ENCODE measurements at regions not wholly inside any gene's neighbourhood (a gene's known extent, or its start where the extent isn't known, plus 50 kb on each side); places are given as distances from the start of the nearest gene placed in this dataset.
"Not testable (repeated sequence)": the region's sequence is repeated elsewhere in the genome, so short reads cannot be mapped to it uniquely, and the experiment has no call there.

GRCh38 chr10:89949496-89949895 lies 248.1 kb downstream of the KIF20B start:
- no peak for DNase-seq (ENCODE audit: low read depth)

DNA sequence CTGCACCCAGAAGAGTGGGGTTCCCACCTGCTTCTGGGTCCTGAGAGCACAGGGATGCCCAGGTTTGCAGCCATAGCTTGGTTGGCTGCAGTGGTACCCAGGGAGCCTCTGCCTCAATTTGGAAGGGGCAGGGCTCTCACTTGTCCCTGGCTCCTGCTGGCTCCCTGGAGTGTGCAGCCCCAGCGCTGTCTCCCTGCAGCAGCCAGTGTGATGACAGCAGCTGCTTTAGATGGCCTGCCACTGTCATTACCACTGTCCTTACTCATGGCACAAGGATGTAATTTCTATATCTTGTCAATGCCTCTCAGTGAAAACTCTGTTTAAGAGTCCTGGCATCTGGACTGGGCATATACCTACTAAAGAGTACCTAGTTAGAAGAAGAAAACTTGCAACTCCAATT lies 250.9 kb downstream of the KIF20B start:
- no peak for DNase-seq (ENCODE audit: low read depth)

- no peak for DNase-seq (ENCODE audit: low read depth)
These were observed 251.4 kb downstream of the KIF20B start for GRCh38 chr10:89952751-89953150.

- DNase-seq (ENCODE audit: low read depth) = no peak
These were observed 252.7 kb downstream of the KIF20B start for GRCh38 chr10:89954061-89954460.

- no peak for DNase-seq (ENCODE audit: low read depth)
These were observed 253.6 kb downstream of the KIF20B start for GRCh38 chr10:89954787-89955566.

DNA sequence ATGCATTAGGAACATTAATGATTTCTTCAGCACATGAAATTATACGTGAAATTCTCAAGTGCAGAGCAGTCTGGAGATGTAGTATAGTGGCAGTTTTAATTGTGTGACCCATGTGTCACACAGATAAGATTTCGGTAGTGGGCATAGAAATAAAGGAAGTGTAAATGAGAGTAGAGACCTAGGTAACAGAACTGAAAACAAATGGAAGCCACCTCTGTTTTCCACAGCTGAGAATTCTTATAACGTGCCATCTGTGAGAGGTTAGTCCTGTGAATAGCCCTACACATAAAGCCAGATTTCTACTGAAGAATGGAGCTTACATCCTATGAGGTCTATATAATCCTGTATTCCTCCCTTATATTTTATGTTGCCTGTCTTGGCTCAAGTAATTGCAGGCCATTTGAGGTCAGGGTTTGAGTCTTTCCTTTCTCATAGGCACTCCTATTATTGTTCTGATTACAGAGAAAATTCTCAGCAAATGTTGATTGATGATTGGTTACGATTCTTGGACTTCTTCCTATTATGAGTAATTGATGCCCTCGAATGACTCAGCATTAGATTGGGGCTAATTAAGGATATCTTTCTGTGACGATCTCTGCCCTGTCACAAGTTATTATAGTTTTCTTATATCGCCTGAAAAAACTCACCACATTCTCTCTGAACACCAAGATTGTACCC lies 258.2 kb downstream of the KIF20B start:
- no peak for DNase-seq (ENCODE audit: low read depth)

DNA sequence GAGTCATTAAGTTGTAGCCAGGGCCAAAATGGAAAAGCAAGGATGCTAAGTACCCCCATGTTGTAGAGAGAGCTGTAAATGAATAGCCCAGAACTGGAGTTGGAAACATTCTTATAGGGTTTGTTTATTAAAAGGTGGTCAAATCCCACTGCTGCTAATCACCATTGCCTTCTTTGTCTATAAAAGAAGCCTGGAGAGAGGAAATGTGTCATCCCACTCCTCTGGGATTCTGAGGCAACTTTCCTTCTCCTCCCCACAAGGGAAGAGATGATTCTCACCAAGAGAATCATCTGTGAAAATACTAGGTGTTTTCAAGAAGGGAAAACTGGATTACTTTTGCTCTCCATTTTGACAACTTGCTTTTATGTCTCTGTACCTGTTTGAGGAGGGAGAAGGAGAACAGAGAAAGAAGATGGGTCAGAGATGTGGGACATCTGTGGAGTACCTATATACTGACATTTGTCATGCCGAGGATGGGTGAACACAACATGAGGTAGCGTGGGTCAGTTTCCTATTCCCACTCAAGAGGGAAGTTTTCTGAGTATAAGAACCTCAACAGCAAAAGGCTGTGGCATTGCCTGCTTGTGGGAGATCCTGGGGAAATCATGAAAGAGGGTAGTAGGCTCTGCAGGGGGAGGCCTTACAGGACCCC lies 262.2 kb downstream of the KIF20B start:
- DNase-seq (ENCODE audit: low read depth) = no peak

GRCh38 chr10:89966211-89966610 lies 264.8 kb downstream of the KIF20B start:
- DNase-seq (ENCODE audit: low read depth) = no peak

GRCh38 chr10:89973326-89973725 lies 271.9 kb downstream of the KIF20B start:
- no peak for DNase-seq (ENCODE audit: low read depth)

GRCh38 chr10:89975071-89975470 lies 273.7 kb downstream of the KIF20B start:
- no peak for DNase-seq (ENCODE audit: low read depth)

- DNase-seq (ENCODE audit: low read depth) = no peak
These were observed 274.4 kb downstream of the KIF20B start for GRCh38 chr10:89975771-89976170.

- DNase-seq (ENCODE audit: low read depth) = no peak
These were observed 276.7 kb downstream of the KIF20B start for GRCh38 chr10:89978081-89978480.

DNA sequence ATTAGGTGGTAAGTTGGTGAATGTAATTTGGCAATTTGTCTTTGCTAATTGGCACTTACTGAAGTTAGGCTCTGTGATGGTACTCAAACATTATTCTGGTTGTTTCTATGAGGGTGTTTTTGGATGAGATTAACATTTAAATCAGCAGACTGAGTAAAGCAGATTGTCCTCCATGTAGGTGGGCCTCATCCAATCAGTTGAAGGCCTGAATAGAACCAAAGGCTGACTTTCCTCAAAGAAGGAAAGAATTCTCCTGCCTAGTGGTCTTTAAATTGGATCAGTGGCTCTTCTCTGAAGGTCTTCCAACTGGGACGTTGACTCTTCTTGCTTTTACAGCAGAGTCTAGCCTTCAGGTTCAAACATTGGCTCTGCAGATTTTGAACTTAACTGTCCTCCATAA lies 278.3 kb downstream of the KIF20B start:
- DNase-seq (ENCODE audit: low read depth) = no peak

- DNase-seq (ENCODE audit: low read depth) = no peak
These were observed 278.8 kb downstream of the KIF20B start for GRCh38 chr10:89980166-89980565.

DNA sequence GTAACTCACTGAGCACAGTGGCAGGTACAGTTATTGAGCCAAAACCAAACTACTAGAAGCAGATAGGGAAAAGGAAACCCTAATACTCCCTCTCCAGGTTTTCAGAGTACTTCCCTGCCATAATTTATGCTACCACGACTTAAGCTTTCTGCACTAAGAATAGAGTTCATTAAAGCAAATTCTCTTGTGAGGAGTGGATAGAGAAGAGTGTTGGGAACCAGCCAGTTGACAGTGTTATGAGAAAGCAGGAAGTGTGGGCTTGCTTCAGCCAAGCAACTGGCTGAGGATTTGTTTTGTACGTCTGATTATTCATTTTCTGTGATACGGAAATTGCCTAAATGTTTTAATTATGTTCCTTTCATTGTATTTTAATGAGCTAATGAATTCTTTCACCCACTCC lies 280.5 kb downstream of the KIF20B start:
- DNase-seq (ENCODE audit: low read depth) = no peak

GRCh38 chr10:89985446-89985845 lies 284.1 kb downstream of the KIF20B start:
- DNase-seq (ENCODE audit: low read depth) = no peak

GRCh38 chr10:89988361-89988760 lies 287.0 kb downstream of the KIF20B start:
- DNase-seq (ENCODE audit: low read depth) = not testable (repeated sequence)

GRCh38 chr10:89992575-89992974 lies 291.2 kb downstream of the KIF20B start:
- DNase-seq (ENCODE audit: low read depth) = no peak

GRCh38 chr10:90007226-90007625 lies 305.8 kb downstream of the KIF20B start:
- DNase-seq (ENCODE audit: low read depth) = no peak

- not testable (repeated sequence) for DNase-seq (ENCODE audit: low read depth)
These were observed 309.9 kb downstream of the KIF20B start for GRCh38 chr10:90011281-90011680.

- DNase-seq (ENCODE audit: low read depth) = no peak
These were observed 317.4 kb downstream of the KIF20B start for GRCh38 chr10:90018819-90019218.

DNA sequence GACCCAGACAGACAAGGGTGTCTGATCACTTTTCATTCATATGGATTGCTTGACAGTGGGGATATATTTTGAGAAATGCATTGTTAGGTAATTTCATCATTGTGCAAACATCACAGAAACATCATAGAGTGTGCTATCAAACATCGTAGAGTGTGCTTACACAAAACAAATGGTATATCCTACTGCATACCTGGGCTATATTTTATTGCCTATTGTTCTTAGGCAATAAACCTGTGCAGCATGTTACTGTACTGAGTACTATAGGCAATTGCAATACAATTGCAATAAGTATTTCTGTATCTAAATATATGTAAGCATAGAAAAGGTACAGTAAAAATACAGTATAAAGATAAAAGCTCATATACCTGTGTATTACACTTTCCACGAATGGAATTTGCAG lies 319.1 kb downstream of the KIF20B start:
- no peak for DNase-seq (ENCODE audit: low read depth)

GRCh38 chr10:90023950-90024349 lies 322.6 kb downstream of the KIF20B start:
- no peak for DNase-seq (ENCODE audit: low read depth)

Measured in GM04503 (cell line).